Osteoblast (primary cell): ENCODE measurements at regions not wholly inside any gene's neighbourhood (a gene's known extent, or its start where the extent isn't known, plus 50 kb on each side); places are given as distances from the start of the nearest gene placed in this dataset.

Experiments used
- DNase-seq: peaks from one replicate; pipeline ENCODE4 v3.0.0; 2011; ENCODE audit warnings: low spot score, mixed read lengths; ENCODE audit not compliant: insufficient read length; ENCODE audit errors: missing footprints
- H2AFZ ChIP-seq: 2 replicates; pipeline ENCODE4 v1.6.0; 2011; ENCODE audit warnings: mild to moderate bottlenecking, low read length
- H3K27ac ChIP-seq: 2 replicates; pipeline ENCODE4 v1.5.1; 2011; ENCODE audit warnings: mild to moderate bottlenecking, low read depth, low read length, moderate library complexity
- H3K27me3 ChIP-seq: 2 replicates; pipeline ENCODE4 v1.6.0; 2012; ENCODE audit warnings: mild to moderate bottlenecking, control low read depth, inconsistent platforms, low read length, moderate library complexity; ENCODE audit not compliant: insufficient read depth
- H3K36me3 ChIP-seq: 2 replicates; pipeline ENCODE4 v1.5.1; 2011; ENCODE audit warnings: mild to moderate bottlenecking, low read length, control low read depth, moderate library complexity; ENCODE audit not compliant: insufficient read depth
- H3K4me1 ChIP-seq: 2 replicates; pipeline ENCODE4 v1.5.1; 2011; ENCODE audit warnings: mild to moderate bottlenecking, low read length, control low read depth, moderate library complexity; ENCODE audit not compliant: insufficient read depth
- H3K4me2 ChIP-seq: 2 replicates; pipeline ENCODE4 v1.6.0; 2011; ENCODE audit warnings: mild to moderate bottlenecking, low read length; ENCODE audit not compliant: insufficient read depth
- H3K4me3 ChIP-seq: fragments of 200-600 bp; sonication (generic); 3 replicates; pipeline ENCODE4 v1.5.1; 2012; ENCODE audit warnings: mild to moderate bottlenecking, low read length, inconsistent platforms; ENCODE audit not compliant: insufficient read depth
- H3K79me2 ChIP-seq: 2 replicates; pipeline ENCODE4 v1.6.0; 2012; ENCODE audit warnings: mild to moderate bottlenecking, low read length, control low read depth, inconsistent platforms; ENCODE audit not compliant: insufficient read depth
- H3K9me3 ChIP-seq: 2 replicates; pipeline ENCODE4 v1.5.1; 2011; ENCODE audit warnings: low read depth, low read length, control low read depth
- H4K20me1 ChIP-seq: 2 replicates; pipeline ENCODE4 v1.6.0; 2012; ENCODE audit warnings: mild to moderate bottlenecking, low read length, control low read depth; ENCODE audit not compliant: insufficient read depth
- TF ChIP-seq, protein P1 (sequence below): IDR thresholded peaks from 2 replicates; pipeline ENCODE4 v1.5.1; 2011; ENCODE audit warnings: mild to moderate bottlenecking, low read depth, low read length, moderate library complexity; ENCODE audit errors: extremely low read depth

DNA sequence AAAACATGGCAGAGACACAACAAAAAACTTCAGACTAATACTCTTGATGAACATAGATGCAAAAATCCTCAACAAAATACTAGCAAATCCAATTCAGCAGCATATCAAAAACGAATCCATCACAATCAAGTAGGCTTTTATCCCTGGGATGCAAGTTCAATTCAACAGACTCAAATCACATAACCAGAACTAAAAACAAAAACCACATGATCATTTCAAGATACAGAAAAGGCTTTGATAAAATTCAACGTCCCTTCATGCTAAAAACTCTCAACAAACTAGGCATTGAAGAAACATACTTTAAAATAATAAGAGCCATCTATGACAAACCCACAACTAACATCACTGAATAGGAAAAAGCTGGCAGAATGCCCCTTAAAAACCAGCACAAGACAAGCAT, 93.6 kb downstream of the TUSC1 start:
- H3K27me3 ChIP-seq: no peaks in the 10 kb centered on the region
- no peak overlapping the region for H3K27ac ChIP-seq
- TF ChIP-seq, protein P1, sequence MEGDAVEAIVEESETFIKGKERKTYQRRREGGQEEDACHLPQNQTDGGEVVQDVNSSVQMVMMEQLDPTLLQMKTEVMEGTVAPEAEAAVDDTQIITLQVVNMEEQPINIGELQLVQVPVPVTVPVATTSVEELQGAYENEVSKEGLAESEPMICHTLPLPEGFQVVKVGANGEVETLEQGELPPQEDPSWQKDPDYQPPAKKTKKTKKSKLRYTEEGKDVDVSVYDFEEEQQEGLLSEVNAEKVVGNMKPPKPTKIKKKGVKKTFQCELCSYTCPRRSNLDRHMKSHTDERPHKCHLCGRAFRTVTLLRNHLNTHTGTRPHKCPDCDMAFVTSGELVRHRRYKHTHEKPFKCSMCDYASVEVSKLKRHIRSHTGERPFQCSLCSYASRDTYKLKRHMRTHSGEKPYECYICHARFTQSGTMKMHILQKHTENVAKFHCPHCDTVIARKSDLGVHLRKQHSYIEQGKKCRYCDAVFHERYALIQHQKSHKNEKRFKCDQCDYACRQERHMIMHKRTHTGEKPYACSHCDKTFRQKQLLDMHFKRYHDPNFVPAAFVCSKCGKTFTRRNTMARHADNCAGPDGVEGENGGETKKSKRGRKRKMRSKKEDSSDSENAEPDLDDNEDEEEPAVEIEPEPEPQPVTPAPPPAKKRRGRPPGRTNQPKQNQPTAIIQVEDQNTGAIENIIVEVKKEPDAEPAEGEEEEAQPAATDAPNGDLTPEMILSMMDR: no peak
- H4K20me1 ChIP-seq: no peaks in the 10 kb centered on the region
- no peaks in the 10 kb centered on the region for H3K9me3 ChIP-seq
- H3K36me3 ChIP-seq: no peaks in the 10 kb centered on the region
- no peak overlapping the region for H3K4me3 ChIP-seq
- no peak for DNase-seq
- H3K4me1 ChIP-seq: no peaks in the 10 kb centered on the region
- no peak overlapping the region for H2AFZ ChIP-seq
- no peak overlapping the region for H3K4me2 ChIP-seq
- H3K79me2 ChIP-seq: no peaks in the 10 kb centered on the region

DNA sequence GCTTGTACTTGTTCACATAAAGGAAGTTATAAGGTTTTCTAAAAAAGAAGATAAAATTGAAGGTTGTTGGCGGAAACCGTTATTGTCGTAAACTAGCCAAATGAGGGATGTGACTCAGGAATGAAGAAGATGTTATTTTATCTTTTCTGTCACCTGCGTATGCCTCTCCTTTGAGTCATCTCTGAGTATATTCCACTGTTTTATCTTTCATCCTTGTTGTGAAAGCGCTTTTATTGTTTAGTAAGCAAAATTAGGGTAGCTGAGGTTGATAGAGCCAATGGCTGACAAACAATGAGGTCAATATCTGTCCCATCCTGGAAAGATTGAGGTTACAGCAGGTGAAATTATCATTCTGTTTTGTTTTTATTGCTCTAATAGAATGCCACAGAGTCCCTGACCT, 105.0 kb downstream of the TUSC1 start:
- TF ChIP-seq, protein P1: no peak
- Histone ChIP-seq H3K27ac (no peak overlapping the region), H4K20me1 (no peaks in the 10 kb centered on the region), H3K4me2 (no peak overlapping the region), H3K9me3 (peaks cover 5% of the 10 kb centered on the region), H3K79me2 (no peaks in the 10 kb centered on the region), H3K36me3 (no peaks in the 10 kb centered on the region), H3K4me3 (no peak overlapping the region), H2AFZ (no peak overlapping the region), H3K27me3 (no peaks in the 10 kb centered on the region), H3K4me1 (no peaks in the 10 kb centered on the region)
- DNase-seq: no peak

DNA sequence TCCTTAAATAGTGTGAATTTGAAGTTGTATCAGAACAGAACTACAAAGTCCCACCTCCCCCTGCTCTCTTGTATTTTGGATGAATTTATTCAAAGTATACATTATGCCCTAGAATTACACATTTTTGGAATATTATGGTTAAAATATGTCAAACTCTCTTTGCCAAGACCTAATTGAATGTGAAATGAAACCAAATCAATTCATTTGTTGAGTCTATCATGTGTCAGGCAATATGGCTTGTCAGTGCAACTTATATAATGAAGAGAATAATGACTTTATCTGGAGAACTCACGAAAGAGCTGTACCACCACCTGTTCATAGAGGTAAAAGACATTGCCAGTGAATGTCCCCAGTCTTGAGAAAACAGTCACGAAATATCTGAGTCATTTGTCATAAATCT, 106.8 kb downstream of the TUSC1 start:
- Histone ChIP-seq H3K79me2 (no peaks in the 10 kb centered on the region), H3K4me3 (no peak overlapping the region), H4K20me1 (no peaks in the 10 kb centered on the region), H3K4me1 (no peaks in the 10 kb centered on the region), H3K4me2 (no peak overlapping the region), H2AFZ (no peak overlapping the region), H3K36me3 (no peaks in the 10 kb centered on the region), H3K27me3 (no peaks in the 10 kb centered on the region), H3K9me3 (peaks cover 5% of the 10 kb centered on the region), H3K27ac (no peak overlapping the region)
- TF ChIP-seq, protein P1: no peak
- no peak for DNase-seq

DNA sequence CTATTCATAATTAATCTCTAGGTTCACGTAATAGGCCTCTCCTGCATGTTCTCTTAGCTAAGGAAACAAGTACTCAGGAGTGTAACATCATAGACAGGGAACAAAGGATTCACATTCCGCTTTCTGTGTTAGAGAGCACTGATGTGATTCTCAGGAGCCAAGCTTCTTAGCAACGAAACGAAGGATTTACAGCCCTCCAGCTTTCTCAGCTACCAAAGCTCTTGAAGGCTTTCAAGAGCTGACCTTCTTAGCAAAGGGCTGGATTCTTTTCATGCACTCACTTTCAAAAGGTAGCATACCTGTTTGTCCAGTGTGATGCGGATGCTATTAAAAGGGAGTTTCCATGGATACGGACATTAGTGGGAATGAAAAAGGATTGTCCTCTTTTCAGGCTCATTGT, 107.4 kb downstream of the TUSC1 start:
- peaks cover 5% of the 10 kb centered on the region for H3K9me3 ChIP-seq
- no peaks in the 10 kb centered on the region for H3K36me3 ChIP-seq
- H3K27me3 ChIP-seq: no peaks in the 10 kb centered on the region
- H2AFZ ChIP-seq: no peak overlapping the region
- H3K4me2 ChIP-seq: no peak overlapping the region
- no peak overlapping the region for H3K4me3 ChIP-seq
- DNase-seq: no peak
- H3K4me1 ChIP-seq: no peaks in the 10 kb centered on the region
- TF ChIP-seq, protein P1: no peak
- H3K79me2 ChIP-seq: no peaks in the 10 kb centered on the region
- H3K27ac ChIP-seq: no peak overlapping the region
- H4K20me1 ChIP-seq: no peaks in the 10 kb centered on the region
